HG03354 (cell line): ENCODE measurements at regions not wholly inside any gene's neighbourhood (a gene's known extent, or its start where the extent isn't known, plus 50 kb on each side); places are given as distances from the start of the nearest gene placed in this dataset.

Experiments used
- ATAC-seq: cut with Tn5 transposase; IDR thresholded peaks from one replicate; pipeline ENCODE4 v1.9.1; 2021; ENCODE audit warnings: mild to moderate bottlenecking; ENCODE audit not compliant: unreplicated experiment, poor library complexity, severe bottlenecking

DNA sequence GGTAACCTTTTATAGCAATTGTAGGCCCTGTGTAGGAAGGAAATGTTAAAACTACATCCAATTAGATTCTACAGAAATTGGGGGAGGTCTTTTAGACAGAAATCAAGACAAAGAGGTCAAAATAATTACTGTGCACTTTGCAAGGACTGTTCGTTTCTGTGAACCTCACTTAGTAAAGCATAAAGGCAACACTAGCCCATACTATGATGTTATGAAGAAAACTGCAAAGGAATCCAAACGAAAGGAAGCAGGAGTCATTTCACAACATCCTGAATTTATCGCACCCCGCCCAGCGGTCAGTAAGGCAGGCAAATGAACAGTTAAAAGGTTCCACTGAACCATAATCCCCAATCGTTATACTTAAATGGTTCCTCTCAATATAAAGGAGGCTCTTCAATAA, 429.5 kb upstream of the ARID1B start:
- ATAC-seq, result no peak

DNA sequence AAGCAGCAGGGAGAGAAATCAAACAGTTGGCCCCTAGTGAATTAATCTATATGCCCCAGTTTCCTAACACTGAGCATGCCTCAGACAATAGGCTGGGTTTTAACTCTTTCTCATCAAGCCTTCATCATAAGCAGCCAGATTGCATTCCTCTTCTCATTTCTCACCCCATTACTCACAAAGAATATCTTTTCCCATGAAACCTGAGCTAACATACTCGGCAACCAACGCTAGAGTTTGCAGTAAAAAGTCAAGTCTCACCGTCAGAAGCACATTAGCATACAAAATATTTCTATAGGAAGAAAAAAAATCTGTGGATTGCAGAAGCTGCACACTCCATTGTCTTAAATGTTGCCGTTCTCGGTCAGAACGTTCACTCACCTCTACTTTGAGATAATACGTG, 429.9 kb upstream of the ARID1B start:
- ATAC-seq, result no peak

DNA sequence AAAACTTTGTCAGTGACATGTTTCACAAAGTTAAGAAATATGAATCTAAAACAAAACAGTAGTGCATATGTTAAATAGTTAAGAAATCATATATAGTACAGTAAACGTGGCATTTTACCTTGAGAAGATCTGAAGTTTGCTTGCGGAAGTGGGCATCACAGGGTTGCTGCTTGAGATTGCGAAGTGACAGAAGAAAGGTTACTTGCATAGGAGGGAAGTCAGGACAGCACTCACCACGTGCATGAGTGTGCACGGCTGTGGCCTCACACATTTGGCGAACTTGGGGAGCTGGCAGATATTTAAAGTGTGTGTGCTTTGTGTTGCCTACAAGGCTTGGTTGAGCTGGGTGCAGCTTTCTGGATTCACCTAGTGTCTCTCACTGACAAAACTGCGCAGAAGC, 431.5 kb upstream of the ARID1B start:
- ATAC-seq, result no peak

DNA sequence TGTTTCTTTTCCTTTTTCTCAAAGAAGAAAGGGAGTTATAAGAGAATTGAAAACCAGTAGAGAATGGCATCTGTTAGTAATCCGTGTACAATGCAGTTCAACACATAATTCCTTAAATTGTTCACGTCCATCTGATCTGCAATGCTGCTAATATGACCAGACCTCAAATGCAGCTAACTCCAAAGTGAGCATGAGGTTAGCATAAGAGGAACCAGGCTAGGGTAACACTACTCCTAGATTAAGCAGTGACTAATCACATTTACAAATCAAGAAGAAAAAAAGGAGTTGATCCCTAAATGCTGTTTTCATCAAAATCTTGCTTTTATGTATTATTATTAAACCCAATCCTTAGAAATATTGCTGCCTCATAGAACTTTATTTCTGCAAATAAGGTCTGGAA, 432.7 kb upstream of the ARID1B start:
- no peak for ATAC-seq

DNA sequence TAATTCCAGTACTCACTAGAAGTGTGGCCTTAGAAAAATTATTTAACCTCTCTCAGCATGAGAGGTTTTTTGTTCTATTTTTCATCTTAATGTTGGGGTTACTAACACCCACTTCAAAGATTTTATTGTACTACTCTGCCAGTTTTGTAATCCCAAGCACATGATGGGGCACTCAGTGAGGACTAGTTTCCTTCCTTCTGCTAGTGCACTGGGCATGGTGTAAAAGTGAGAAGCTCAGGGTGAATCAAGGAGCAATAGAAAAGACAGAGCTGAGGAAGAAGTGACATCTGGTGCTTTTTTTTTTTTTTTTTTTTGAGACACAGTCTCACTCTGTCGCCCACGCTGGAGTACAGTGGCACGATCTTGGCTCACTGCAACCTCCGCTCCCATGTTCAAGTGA, 439.4 kb upstream of the ARID1B start:
- no peak for ATAC-seq

DNA sequence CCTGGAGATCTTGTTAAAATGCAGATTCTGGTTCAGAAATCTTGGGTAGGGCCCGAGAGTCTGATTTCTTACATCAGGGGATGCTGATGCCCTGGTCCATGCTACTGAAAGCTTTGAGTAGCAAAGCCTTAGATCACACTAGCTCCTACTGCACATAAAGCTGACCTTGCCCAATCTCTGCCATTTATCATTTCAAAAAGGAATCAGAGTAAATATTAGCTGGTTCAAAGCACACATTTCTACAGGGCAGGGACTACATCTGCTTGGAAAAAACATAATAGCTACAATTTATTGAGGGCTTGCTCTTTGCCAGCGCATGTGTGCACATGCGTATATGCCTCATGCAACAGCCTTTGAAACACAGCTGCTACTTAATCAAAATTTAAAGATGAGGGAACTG, 440.4 kb upstream of the ARID1B start:
- ATAC-seq, result no peak

DNA sequence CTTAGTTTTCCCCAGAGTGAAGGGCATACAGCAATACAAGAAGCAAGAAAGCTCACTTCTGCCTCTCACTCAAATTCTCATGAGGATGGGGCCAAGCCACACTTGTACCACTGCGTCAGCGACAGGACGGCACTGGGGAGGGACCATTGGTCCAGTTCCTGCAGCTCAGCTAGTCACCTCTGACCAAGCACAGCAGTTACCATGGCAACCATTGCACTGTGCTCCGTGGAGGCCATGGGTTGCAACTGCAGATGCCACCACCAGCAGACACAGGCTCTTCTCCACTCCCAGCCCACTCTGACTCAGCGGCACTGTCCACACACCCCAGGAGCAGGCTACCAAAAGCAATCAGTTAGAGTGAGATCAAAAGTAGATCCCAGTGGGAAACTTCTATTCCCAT, 441.1 kb upstream of the ARID1B start:
- ATAC-seq, result no peak

DNA sequence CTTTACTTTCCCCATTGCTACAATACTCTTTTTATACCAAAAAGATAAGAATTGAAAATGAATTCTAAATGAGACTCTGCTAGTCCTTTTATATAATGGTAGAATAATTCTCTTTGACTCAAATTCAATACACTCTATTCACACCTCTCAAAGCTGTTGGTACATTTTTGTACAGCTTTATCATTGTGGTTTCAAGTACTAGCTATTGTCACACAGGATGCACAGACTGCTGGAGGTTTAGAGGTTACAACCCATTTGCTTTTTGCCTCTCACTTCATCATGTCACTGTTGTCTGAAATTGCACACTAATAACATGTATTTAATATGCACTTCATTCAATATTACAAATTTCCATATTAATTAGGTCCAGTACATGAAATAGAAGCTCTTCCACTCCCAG, 442.2 kb upstream of the ARID1B start:
- no peak for ATAC-seq

DNA sequence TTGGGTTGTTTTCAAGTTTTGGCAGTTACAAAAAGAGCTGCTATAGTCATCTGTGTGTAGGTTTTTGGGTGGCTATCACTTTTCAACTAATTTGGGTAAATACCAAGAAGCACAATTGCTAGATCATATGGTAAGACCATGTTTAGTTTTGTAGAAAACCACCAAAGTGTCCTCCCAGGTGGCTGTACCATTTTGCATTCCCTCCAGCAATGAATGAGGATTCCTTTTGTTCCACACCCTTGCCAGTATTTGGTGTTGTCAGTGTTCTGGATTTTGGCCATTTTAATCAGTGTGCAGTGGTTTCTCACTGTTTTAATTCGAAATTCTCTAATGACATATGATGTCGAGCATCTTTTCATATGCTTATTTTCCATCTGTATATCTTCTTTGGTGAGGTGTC, 457.5 kb upstream of the ARID1B start:
- no peak for ATAC-seq

DNA sequence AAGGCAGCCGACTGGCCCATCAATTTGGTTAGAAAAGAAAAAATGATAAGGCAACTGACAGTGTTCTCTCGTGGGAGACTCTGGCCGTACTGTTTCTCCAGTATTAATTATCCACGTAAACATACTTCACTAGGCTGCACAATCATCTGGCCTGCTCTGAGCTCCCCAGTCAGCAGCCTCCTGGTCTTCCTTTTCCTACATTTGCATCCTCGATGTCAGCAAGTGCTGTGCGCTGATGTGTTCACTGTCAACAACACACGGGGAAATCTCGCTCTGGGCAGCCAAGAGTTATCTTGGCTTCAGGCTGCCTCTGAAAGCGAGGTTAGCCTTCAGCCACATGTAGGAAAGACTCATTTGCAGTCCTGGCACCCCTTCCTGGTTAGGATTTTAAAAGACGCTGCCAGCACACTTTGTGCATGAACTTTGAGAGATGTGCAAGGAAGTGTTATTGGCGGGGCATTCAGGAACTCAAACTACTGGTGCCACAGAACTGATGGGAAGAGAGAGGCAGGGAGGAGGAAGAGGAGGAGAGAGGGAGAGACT, 460.5 kb upstream of the ARID1B start:
- no peak for ATAC-seq

DNA sequence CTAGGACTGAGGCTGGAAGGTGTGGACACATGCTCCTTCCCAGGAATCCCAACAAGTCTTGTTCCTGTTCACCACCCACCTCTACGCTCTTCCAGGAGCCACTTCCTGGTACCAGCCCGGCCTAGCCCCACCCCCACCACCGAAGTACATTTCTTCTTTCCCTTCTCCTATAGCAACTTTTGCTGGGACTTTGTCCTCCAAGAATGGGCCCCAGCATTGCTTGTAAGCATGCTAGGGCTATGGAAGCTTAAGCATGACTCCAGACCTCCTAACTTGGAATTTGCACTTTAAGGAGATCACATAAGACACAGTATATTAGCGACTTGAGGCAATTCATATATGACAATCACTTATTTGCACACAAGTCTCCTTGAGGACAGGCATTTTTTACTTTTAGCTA, 462.0 kb upstream of the ARID1B start:
- ATAC-seq, result no peak

DNA sequence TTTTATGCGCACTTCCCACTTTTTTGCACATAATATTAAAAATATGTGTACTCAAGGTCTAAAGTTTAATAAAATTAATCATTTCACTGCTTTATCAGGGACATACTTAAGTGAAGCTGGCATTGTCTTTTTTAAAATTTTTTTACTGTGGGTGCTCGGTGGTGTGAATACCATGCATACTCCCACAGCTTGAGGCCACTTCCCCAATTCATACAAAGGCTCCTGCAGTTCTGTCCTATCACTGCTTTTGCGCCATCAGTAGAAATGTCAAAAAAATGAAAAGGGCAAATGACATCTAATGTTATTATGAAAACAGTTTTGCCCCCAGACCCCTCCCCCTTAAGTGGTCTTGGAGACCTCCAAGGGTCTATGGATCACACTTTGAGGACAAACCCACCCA, 464.1 kb upstream of the ARID1B start:
- ATAC-seq, result no peak

DNA sequence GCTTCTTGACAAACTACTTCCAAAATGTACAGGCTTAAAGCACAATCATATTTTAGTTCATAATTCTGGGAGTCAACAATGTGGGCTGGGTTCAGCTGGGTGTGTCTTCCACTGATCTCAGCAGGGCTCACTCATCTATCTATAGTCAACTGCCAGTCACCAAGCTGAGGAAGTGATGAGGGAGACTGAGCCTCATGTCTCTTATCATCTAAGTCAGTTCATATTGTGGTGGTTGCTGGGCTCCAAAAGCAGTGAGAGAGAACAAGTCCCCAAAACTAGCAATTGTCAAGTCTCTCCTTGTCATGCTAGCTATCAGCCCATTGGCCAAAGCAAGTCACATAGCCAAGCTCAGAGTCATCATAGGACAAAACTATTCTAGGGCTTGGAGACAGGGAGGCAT, 465.9 kb upstream of the ARID1B start:
- no peak for ATAC-seq

DNA sequence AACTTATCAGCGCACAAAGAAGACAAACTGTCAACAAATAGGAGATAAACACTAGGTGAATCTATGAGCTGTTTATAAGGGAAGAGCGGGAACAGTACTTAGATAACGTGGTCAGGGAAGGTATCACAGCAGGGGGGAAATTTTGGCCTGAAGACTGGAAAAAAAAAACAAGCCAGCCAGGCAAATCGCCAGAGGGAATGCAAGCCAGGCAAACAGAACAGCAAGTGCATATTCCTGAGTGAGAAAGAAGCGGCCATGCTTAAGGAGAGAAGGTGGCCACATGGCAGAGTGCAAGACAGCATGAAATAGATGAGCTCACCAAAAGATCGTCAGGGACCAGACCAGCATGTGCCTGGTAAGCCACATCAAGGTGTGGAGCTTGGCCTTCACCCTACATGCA, 466.5 kb upstream of the ARID1B start:
- ATAC-seq, result no peak

DNA sequence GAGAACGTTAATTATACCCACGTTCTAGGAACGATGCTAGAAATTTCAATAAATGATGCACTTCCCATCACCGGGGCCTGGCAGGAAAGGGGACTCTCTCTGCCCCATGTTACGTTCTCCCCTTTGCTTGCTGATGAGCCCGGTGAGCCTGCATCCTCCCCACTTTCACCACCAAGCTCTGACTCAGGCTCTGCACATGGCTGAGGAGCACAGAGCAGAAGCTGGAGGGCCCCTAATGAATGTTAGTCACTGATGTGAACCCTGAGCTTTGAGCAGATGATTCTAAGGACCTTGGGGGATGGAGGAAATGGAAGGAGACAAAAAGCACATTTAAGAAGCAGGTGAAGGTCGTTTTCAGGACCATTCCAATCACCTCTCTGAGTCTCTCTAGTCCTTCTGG, 468.2 kb upstream of the ARID1B start:
- no peak for ATAC-seq

DNA sequence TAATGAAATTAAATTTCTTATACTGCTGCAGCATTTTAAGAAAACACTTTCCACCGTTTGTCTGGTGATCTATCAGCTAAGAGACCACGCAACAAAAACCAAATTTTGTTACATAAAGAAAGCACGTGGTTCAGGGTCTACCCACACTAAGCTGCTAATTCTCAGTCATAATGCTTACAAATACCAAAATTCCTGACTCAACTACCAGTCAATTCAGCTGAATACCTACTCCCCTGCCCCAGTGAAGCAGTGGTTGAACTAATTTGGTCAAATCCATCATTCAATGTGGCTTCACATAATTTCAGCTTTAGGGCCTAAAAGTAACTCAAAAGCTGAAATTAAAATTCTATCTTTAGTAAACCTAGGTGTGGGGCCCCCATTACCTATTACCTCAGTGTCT, 468.6 kb upstream of the ARID1B start:
- ATAC-seq, result no peak

DNA sequence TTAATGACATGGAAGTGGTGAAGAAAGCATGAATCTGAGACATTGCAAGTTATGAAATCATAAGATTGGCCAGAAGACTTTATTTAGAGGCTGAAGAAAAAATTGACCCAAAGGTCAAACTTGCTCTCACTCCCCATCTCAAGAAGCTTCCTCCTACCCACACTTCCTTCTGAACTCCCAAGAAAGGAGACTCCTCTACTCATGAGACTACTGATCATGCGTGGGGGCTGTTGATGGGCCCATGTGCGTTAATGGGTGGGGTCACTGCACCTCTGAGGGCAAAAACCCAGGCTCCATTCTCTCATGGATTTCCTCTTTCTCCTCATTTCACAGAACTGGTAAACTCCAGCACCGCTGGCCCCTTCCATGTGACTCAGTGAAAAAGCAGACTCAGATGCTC, 470.6 kb upstream of the ARID1B start:
- no peak for ATAC-seq

DNA sequence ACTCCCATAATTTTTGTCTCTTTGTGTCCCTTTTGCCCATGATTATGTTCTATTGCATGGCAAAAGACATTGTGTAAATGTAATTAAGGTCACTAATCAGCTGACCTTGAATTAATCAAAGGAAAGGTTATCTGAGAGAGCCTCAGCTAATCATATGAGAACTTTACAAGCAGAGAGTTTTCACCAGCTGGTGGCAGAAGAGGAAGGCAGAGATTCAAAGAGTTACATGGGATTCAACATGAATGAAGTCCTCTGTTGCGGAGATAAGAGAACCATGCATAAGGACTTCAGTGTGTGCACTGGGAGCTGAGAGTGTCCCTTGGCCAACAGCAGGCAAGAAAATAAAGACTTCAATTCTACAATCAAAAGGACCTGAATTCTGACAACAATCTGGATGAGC, 494.1 kb upstream of the ARID1B start:
- ATAC-seq, result no peak

DNA sequence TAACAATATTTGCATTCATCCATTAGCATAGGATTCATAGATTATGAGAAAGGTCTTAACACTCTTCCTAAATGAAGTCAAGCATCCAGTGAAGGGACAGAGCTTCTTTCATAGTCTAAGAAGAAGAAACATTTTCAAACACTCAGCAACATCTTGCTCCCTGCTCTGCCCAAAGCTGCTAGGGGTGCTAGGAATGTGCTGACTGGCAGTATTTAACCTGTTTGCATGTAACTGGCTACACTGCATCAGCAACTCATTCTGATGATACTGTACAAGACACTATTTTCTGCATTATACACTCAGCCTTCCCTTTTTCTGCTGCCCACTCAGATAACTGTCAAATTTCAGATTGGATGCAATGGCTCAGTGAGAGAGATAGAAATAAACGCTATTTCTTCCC, 495.1 kb upstream of the ARID1B start:
- no peak for ATAC-seq

DNA sequence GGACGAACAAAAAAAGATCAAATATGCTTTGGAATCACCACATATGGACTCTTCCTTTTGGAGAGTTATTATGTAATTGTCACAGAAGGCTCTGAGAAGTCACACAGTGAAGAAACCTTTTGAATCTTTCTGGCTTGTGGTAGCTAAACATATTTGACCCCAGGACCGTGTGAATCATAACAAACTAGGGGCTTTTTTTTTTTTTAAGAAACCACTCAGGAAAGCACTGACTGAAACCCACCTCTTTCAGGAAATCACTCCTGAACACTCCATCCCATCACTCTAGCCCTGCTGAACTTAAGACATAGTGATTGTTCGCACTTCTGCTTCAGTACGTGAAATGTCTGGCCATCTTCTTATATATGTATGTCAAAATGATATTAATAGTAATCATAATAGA, 495.9 kb upstream of the ARID1B start:
- ATAC-seq, result no peak

DNA sequence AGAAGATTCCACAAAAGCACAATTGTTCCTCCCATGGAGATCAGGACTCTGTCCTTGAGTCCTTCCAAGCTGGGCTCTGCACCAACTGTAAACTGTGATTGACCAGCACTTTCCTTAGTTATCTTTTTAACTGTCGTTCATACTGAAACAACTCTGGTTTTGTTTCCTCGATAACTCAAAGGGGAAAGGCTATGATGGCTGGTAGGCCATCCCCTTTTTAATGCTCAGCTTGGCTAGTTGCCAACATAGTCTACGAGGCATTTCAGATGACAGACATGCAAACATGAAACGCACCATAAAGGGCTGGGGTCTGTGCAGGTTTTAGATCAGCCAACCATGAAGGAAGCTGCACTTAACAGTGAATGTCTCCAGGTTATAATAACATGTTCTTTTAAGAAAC, 497.1 kb upstream of the ARID1B start:
- ATAC-seq, result peak; percentile 62

DNA sequence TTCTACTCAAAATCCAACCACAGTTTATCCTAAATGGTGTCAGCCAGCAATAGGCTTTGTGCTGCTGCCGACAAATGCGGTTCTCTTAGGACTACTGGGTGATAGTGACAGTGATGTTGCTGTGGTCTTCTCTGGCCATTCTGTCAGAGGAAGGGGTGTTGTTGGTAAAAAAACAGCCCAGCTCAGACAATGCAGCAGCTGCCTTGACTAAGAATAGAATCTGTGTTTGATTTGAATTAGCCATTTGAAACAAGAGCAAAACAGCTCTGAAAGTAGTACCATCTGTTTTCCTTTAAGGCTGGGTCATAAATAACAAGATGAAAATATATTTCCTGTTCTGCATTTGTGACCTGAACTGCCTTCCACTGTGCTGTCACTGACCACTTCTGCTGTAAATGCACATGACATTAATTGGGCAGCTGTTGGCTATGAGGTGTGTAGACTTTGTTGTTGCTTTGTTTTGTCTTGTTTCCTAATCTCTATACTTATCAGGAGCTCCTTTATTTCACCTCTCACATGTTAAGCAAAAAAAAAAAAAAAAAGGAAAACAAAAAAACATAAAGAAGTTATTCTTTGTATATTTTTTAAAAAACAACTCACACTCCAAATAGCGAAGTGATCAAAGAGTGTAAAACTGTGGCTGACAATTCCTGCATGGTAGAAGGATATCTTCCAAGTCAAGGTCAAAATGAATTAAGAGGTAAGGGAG, 497.8 kb upstream of the ARID1B start:
- ATAC-seq, result peak; percentile 82
